Stimulated activated CD4-positive, alpha-beta T cell treated with anti-CD3 and anti-CD28 coated beads, Interleukin-12 subunit alpha, Interleukin-12 subunit beta, amount 100 ng/mL, for 48 hours (primary cell): ENCODE measurements at regions not wholly inside any gene's neighbourhood (a gene's known extent, or its start where the extent isn't known, plus 50 kb on each side); places are given as distances from the start of the nearest gene placed in this dataset.
"Not testable (repeated sequence)": the region's sequence is repeated elsewhere in the genome, so short reads cannot be mapped to it uniquely, and the experiment has no call there.

ENCODE experiments used
- DNase-seq, 3 donors: peaks; one replicate each; pipeline ENCODE4 v3.0.0-alpha.2; 2020; ENCODE audit warnings: low read depth in 2 of 3, low spot score in 1 of 3

GRCh38 chr5:38149815-38150195, 108.6 kb upstream of the EGFLAM start:
- no peak for DNase-seq

GRCh38 chr5:38148021-38148625, 110.2 kb upstream of the EGFLAM start:
- DNase-seq, result no peak

- no peak for DNase-seq
Measured at GRCh38 chr5:38143384-38143783, 115.0 kb upstream of the EGFLAM start.

- no peak for DNase-seq
Measured at GRCh38 chr5:38141665-38142064, 116.7 kb upstream of the EGFLAM start.

- DNase-seq, result no peak
Measured at GRCh38 chr5:38138574-38138973, 119.8 kb upstream of the EGFLAM start.

GRCh38 chr5:38135486-38136039, 122.8 kb upstream of the EGFLAM start:
- DNase-seq, result no peak

- DNase-seq, result no peak
Measured at GRCh38 chr5:38134810-38135209, 123.5 kb upstream of the EGFLAM start.

- DNase-seq, result not testable (repeated sequence)
Measured at GRCh38 chr5:38134294-38134693, 124.1 kb upstream of the EGFLAM start.

- no peak for DNase-seq
Measured at GRCh38 chr5:38131686-38132085, 126.7 kb upstream of the EGFLAM start.

- DNase-seq, result no peak
Measured at GRCh38 chr5:38124321-38124720, 134.0 kb upstream of the EGFLAM start.

- no peak for DNase-seq
Measured at GRCh38 chr5:38121420-38121819, 136.9 kb upstream of the EGFLAM start.

GRCh38 chr5:38119836-38120235, 138.5 kb upstream of the EGFLAM start:
- DNase-seq, result no peak

- DNase-seq, result no peak
Measured at GRCh38 chr5:38117784-38118479, 140.4 kb upstream of the EGFLAM start.

GRCh38 chr5:38115318-38115827, 143.0 kb upstream of the EGFLAM start:
- no peak for DNase-seq

- DNase-seq, result no peak
Measured at GRCh38 chr5:38113880-38114279, 144.5 kb upstream of the EGFLAM start.

GRCh38 chr5:38113456-38113855, 144.9 kb upstream of the EGFLAM start:
- DNase-seq, result no peak

- no peak for DNase-seq
Measured at GRCh38 chr5:38112938-38113337, 145.4 kb upstream of the EGFLAM start.

- DNase-seq, result no peak
Measured at GRCh38 chr5:38110130-38110529, 148.2 kb upstream of the EGFLAM start.

- no peak for DNase-seq
Measured at GRCh38 chr5:38107096-38107495, 151.3 kb upstream of the EGFLAM start.

GRCh38 chr5:38105801-38106200, 152.6 kb upstream of the EGFLAM start:
- DNase-seq, result no peak

- no peak for DNase-seq
Measured at GRCh38 chr5:38105231-38105570, 153.2 kb upstream of the EGFLAM start.

GRCh38 chr5:38104497-38105230, 153.7 kb upstream of the EGFLAM start:
- DNase-seq, result no peak
